HepG2 (cell line): ENCODE measurements at regions not wholly inside any gene's neighbourhood (a gene's known extent, or its start where the extent isn't known, plus 50 kb on each side); places are given as distances from the start of the nearest gene placed in this dataset.

Experiments used
- ATAC-seq: fragments of 200-7000 bp; cut with Tn5 transposase; 3 replicates; pipeline ENCODE4 v1.9.1; 2020; ENCODE audit warnings: mild to moderate bottlenecking, moderate library complexity
- BruUV-seq: library from RNA; stranded (reverse); fragments of 400-500 nt; replicated peaks from 2 replicates; lab custom pipeline; 2021; lab: Mats Ljungman, UMichigan
- CTCF ChIA-PET: fragments of 300-600 bp; formaldehyde crosslinking; extraction: SDS; loops from one replicate; lab custom pipeline; 2021; ENCODE audit warnings: low total read pairs, inconsistent platforms, low intra/inter-chr PET ratio; lab: Yijun Ruan, JAX
- POLR2A ChIA-PET: fragments of 350-600 bp; sonication (Branson Sonifier 250); formaldehyde crosslinking; loops from one replicate; lab custom pipeline; 2020; ENCODE audit warnings: antibody characterized with exemption, inconsistent platforms; lab: Yijun Ruan, JAX
- DNase-seq: peaks from one replicate; pipeline ENCODE4 v3.0.0-alpha.2; 2015; ENCODE audit warnings: low spot score
- FAIRE-seq: peaks from 3 replicates; lab custom pipeline; 2011; peaks lifted over from hg19 to GRCh38; lab: Jason Lieb, UNC
- H2AFZ ChIP-seq: one replicate; pipeline ENCODE4 v1.6.1; 2011; ENCODE audit warnings: low read length, inconsistent platforms
- H3K27ac ChIP-seq: fragments of 300-600 bp; 3 replicates; pipeline ENCODE4 v1.8.0; 2011; ENCODE audit warnings: mixed run types, mild to moderate bottlenecking, mixed read lengths, low read length, inconsistent platforms; ENCODE audit not compliant: insufficient read depth; ENCODE audit errors: extremely low read length
- H3K27me3 ChIP-seq, 2 experiments: fragments of 200-600 bp in 1 of 2; 2 replicates in 1 of 2; 3 replicates in 1 of 2; pipeline versions ENCODE4 v1.6.0 to v1.8.0; 2011; ENCODE audit warnings: low read length in 2 of 2, mild to moderate bottlenecking in 2 of 2, moderate library complexity in 2 of 2, inconsistent platforms in 1 of 2; ENCODE audit not compliant: insufficient read depth in 2 of 2, control insufficient read depth in 1 of 2
- H3K36me3 ChIP-seq, 2 experiments: fragments of 200-600 bp in 1 of 2; replicated peaks in 1 of 2; 2 replicates in 1 of 2; 3 replicates in 1 of 2; pipeline versions ENCODE4 v1.5.1 to v1.8.0; 2011; ENCODE audit warnings: low read length in 2 of 2, inconsistent platforms in 1 of 2; ENCODE audit not compliant: insufficient read depth in 2 of 2, control insufficient read depth in 1 of 2
- H3K4me1 ChIP-seq: 2 replicates; pipeline ENCODE4 v1.5.1; 2012; ENCODE audit warnings: low read length, inconsistent platforms; ENCODE audit not compliant: insufficient read depth
- H3K4me2 ChIP-seq: 2 replicates; pipeline ENCODE4 v1.6.0; 2011; ENCODE audit warnings: low read depth, low read length, inconsistent platforms
- H3K4me3 ChIP-seq, 3 experiments: fragments of 200-600 bp in 1 of 3; sonication (generic), shearing (Covaris generic) in 1 of 3; replicated peaks in 1 of 3; 2 replicates each; pipeline ENCODE4 v1.5.1; 2011 to 2016; ENCODE audit warnings: low read length in 3 of 3, inconsistent platforms in 2 of 3, low read depth in 2 of 3, mild to moderate bottlenecking in 2 of 3, control low read depth in 1 of 3, mixed read lengths in 1 of 3; ENCODE audit not compliant: insufficient read depth in 1 of 3
- H3K79me2 ChIP-seq: one replicate; pipeline ENCODE4 v1.6.1; 2011; ENCODE audit warnings: low read length, inconsistent platforms; ENCODE audit not compliant: insufficient read depth
- H3K9ac ChIP-seq: 2 replicates; pipeline ENCODE4 v1.6.0; 2011; ENCODE audit warnings: mild to moderate bottlenecking, low read depth, low read length, inconsistent platforms; ENCODE audit not compliant: insufficient read depth
- H3K9me3 ChIP-seq: 2 replicates; pipeline ENCODE4 v1.5.1; 2012; ENCODE audit warnings: mild to moderate bottlenecking, low read length
- H4K20me1 ChIP-seq: 2 replicates; pipeline ENCODE4 v1.6.0; 2011; ENCODE audit warnings: inconsistent platforms, mild to moderate bottlenecking, low read length, moderate library complexity; ENCODE audit not compliant: insufficient read depth
- ELF3 ChIP-seq: IDR thresholded peaks from 2 replicates; pipeline ENCODE4 v1.6.1; 2016; ENCODE audit warnings: missing genetic modification reagents, missing compliant biosample characterization
- JDP2 ChIP-seq: sonication (generic); formaldehyde crosslinking; IDR thresholded peaks from 2 replicates; pipeline ENCODE4 v1.8.1; 2022; ENCODE audit warnings: missing genetic modification reagents, borderline replicate concordance
- KDM2A ChIP-seq: sonication (generic); formaldehyde crosslinking; IDR thresholded peaks from 2 replicates; pipeline ENCODE4 v1.4.0; 2020; ENCODE audit warnings: low read depth, missing genetic modification reagents, borderline replicate concordance
- MIER3 ChIP-seq: IDR thresholded peaks from 2 replicates; pipeline ENCODE4 v1.6.1; 2016; ENCODE audit warnings: missing compliant biosample characterization, borderline replicate concordance
- SRSF4 ChIP-seq: fragments of 200-400 bp; formaldehyde crosslinking; IDR thresholded peaks from one replicate; pipeline ENCODE4 v1.6.1; 2018; ENCODE audit warnings: mild to moderate bottlenecking, low read depth, low read length, moderate library complexity; ENCODE audit not compliant: poor library complexity, severe bottlenecking
- ZBTB21 ChIP-seq: sonication (generic); formaldehyde crosslinking; IDR thresholded peaks from 2 replicates; pipeline ENCODE4 v1.4.0; 2020; ENCODE audit warnings: missing genetic modification reagents
- ZFX ChIP-seq: sonication (generic); formaldehyde crosslinking; IDR thresholded peaks from 2 replicates; pipeline ENCODE4 v1.4.0; 2020; ENCODE audit warnings: mild to moderate bottlenecking, low read depth, missing genetic modification reagents, moderate library complexity
- ZNF552 ChIP-seq: sonication (generic); formaldehyde crosslinking; IDR thresholded peaks from 2 replicates; pipeline ENCODE4 v1.9.0; 2022; ENCODE audit warnings: missing genetic modification reagents, mild to moderate bottlenecking, borderline replicate concordance
- ZNF616 ChIP-seq: sonication (generic); formaldehyde crosslinking; IDR thresholded peaks from 2 replicates; pipeline ENCODE4 v1.5.0; 2020; ENCODE audit warnings: low read depth, mild to moderate bottlenecking, missing genetic modification reagents
- WGBS: methylation state at CpG from one replicate; pipeline ENCODE4 v1.1.6; 2017; ENCODE audit warnings: low lambda C conversion rate; 5-methylcytosine and 5-hydroxymethylcytosine counted together
- in situ Hi-C: cut with HindIII; loops from 2 replicates; pipeline ENCODE4 v1.10.0; 2017; ENCODE audit warnings: low pct_unique_long_range_greater_than_20kb; ENCODE audit not compliant: extremely low pct_ligation_motif_present
- intact Hi-C: fragments of 100-400 bp; cut with micrococcal nuclease; formaldehyde crosslinking; loops from one replicate; pipeline ENCODE4 v1.10.0; 2022; ENCODE audit not compliant: unreplicated experiment
- TF ChIP-seq, protein P1 (sequence below): sonication (generic); formaldehyde crosslinking; IDR thresholded peaks from 2 replicates; pipeline ENCODE4 v1.5.0; 2020; ENCODE audit warnings: mild to moderate bottlenecking, missing genetic modification reagents, moderate library complexity
- TF ChIP-seq, protein P2 (sequence below): sonication (generic); formaldehyde crosslinking; IDR thresholded peaks from 2 replicates; pipeline ENCODE4 v1.5.0; 2020; ENCODE audit warnings: mild to moderate bottlenecking, missing genetic modification reagents
- TF ChIP-seq, protein P3 (sequence below): sonication (generic); formaldehyde crosslinking; IDR thresholded peaks from 2 replicates; pipeline ENCODE4 v1.4.0; 2020; ENCODE audit warnings: mild to moderate bottlenecking, low read depth, missing genetic modification reagents
- TF ChIP-seq, protein P4 (sequence below): sonication (generic); formaldehyde crosslinking; IDR thresholded peaks from 2 replicates; pipeline ENCODE4 v1.8.0; 2022; ENCODE audit warnings: missing genetic modification reagents, mild to moderate bottlenecking, inconsistent platforms, borderline replicate concordance

DNA sequence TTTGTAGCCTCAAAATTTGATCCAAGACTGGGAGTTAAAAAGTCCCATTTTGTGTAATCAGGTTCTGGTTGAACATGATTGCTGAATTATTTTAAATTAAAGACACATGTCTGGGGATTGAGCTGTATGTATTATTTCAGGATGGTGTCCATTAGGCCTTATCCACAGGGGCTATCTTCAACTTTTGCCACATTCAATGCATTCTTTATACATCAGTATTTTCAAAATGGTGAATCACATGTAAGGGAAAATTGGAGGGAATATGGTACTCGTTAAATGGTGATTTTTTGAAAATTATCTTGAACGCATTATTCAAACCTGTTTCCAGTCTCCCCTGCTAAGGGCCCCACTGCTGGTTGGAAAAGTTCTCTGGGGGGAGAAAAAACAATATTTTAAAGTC lies 367.7 kb upstream of the NPVF start:
- FAIRE-seq (no peak), DNase-seq (no peak), ATAC-seq (no peak)
- in situ Hi-C loops (no loop called here), intact Hi-C loops (no loop called here)
- Histone ChIP-seq H3K4me2 (no peak overlapping the region), H3K36me3 (no peaks in the 10 kb centered on the region), H3K9me3 (no peaks in the 10 kb centered on the region), H3K27me3 (0 out of 5 replicates have a peak, but pooled peaks cover 0 to under 1% of the 10 kb centered on the region in 2 experiments), H3K4me3 (no peak overlapping the region), H4K20me1 (no peaks in the 10 kb centered on the region), H3K79me2 (no peaks in the 10 kb centered on the region), H3K27ac (no peak overlapping the region), H2AFZ (no peak overlapping the region), H3K9ac (no peak overlapping the region), H3K4me1 (no peaks in the 10 kb centered on the region)
- TF ChIP-seq ZNF616 (CRISPR knock-in tag) (no peak), JDP2 (CRISPR knock-in tag) (no peak)
- TF ChIP-seq, protein P1, sequence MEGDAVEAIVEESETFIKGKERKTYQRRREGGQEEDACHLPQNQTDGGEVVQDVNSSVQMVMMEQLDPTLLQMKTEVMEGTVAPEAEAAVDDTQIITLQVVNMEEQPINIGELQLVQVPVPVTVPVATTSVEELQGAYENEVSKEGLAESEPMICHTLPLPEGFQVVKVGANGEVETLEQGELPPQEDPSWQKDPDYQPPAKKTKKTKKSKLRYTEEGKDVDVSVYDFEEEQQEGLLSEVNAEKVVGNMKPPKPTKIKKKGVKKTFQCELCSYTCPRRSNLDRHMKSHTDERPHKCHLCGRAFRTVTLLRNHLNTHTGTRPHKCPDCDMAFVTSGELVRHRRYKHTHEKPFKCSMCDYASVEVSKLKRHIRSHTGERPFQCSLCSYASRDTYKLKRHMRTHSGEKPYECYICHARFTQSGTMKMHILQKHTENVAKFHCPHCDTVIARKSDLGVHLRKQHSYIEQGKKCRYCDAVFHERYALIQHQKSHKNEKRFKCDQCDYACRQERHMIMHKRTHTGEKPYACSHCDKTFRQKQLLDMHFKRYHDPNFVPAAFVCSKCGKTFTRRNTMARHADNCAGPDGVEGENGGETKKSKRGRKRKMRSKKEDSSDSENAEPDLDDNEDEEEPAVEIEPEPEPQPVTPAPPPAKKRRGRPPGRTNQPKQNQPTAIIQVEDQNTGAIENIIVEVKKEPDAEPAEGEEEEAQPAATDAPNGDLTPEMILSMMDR (CRISPR knock-in tag), result no peak
- TF ChIP-seq, protein P2, sequence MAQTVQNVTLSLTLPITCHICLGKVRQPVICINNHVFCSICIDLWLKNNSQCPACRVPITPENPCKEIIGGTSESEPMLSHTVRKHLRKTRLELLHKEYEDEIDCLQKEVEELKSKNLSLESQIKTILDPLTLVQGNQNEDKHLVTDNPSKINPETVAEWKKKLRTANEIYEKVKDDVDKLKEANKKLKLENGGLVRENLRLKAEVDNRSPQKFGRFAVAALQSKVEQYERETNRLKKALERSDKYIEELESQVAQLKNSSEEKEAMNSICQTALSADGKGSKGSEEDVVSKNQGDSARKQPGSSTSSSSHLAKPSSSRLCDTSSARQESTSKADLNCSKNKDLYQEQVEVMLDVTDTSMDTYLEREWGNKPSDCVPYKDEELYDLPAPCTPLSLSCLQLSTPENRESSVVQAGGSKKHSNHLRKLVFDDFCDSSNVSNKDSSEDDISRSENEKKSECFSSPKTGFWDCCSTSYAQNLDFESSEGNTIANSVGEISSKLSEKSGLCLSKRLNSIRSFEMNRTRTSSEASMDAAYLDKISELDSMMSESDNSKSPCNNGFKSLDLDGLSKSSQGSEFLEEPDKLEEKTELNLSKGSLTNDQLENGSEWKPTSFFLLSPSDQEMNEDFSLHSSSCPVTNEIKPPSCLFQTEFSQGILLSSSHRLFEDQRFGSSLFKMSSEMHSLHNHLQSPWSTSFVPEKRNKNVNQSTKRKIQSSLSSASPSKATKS (CRISPR knock-in tag), result no peak
- POLR2A ChIA-PET, result no interaction called here
- BruUV-seq, result no TSS peak
- CTCF ChIA-PET, result no interaction called here
- WGBS, result 45% methylated on average over 2 of the region's 2 CpGs

DNA sequence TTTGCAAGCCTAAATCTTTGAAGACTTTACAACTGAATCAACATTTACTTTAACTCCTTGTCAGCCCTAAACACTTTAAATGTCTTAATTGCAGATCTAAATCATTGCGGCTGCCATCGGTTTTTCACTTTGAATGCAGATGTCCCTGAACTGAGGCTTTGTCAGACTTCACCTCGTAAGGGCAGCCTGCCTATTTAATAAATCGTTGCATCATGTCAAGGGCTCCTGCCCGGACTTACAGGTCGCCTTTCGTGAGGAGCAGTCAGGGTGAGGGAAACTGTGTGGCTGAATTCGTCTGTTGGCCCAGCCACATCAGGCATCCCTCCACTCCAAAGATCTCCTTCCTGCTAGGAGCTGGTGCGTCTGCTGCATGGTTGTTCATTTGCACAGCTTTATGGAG lies 368.2 kb upstream of the NPVF start:
- in situ Hi-C loops, result no loop called here
- DNase-seq, result no peak
- no peaks in the 10 kb centered on the region for H3K36me3 ChIP-seq
- no peak overlapping the region for H3K4me3 ChIP-seq
- no peaks in the 10 kb centered on the region for H4K20me1 ChIP-seq
- FAIRE-seq, result no peak
- no peak overlapping the region for H3K9ac ChIP-seq
- no peaks in the 10 kb centered on the region for H3K9me3 ChIP-seq
- intact Hi-C loops, result no loop called here
- 10% methylated on average over 9 of the region's 9 CpGs for WGBS
- H2AFZ ChIP-seq, result no peak overlapping the region
- ChIA-PET CTCF (no interaction called here), POLR2A (no interaction called here)
- peaks cover 0 to 3% of the 10 kb centered on the region in 2 experiments; a peak in 1 of 5 replicates for H3K27me3 ChIP-seq
- H3K4me1 ChIP-seq, result no peaks in the 10 kb centered on the region
- H3K27ac ChIP-seq, result no peak overlapping the region
- H3K4me2 ChIP-seq, result no peak overlapping the region
- no peaks in the 10 kb centered on the region for H3K79me2 ChIP-seq
- no peak for ATAC-seq
- BruUV-seq, result no TSS peak
- no peak for TF ChIP-seq ZFX (CRISPR knock-in tag)
- TF ChIP-seq ELF3 (CRISPR knock-in tag), result no peak
- no peak for TF ChIP-seq ZBTB21 (CRISPR knock-in tag)
- no peak for TF ChIP-seq KDM2A
- TF ChIP-seq, protein P3, sequence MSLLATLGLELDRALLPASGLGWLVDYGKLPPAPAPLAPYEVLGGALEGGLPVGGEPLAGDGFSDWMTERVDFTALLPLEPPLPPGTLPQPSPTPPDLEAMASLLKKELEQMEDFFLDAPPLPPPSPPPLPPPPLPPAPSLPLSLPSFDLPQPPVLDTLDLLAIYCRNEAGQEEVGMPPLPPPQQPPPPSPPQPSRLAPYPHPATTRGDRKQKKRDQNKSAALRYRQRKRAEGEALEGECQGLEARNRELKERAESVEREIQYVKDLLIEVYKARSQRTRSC (CRISPR knock-in tag), result no peak
- no peak for TF ChIP-seq ZNF552 (CRISPR knock-in tag)
- no peak for TF ChIP-seq SRSF4
- no peak for TF ChIP-seq MIER3 (CRISPR knock-in tag)
- TF ChIP-seq, protein P4, sequence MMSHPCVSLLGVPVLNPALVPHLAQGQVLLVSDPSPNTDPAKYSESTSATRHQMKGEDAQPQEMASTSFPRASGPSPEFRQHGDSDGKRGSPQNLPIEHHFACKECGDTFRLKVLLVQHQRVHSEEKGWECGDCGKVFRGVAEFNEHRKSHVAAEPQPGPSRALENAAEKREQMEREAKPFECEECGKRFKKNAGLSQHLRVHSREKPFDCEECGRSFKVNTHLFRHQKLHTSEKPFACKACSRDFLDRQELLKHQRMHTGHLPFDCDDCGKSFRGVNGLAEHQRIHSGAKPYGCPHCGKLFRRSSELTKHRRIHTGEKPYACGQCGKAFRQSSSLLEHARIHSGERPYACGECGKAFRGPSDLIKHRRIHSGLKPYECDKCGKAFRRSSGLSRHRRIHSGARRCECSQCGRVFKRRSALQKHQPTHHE, result no peak
